ENCODE measurements at regions not wholly inside any gene's neighbourhood (a gene's known extent, or its start where the extent isn't known, plus 50 kb on each side); places are given as distances from the start of the nearest gene placed in this dataset.

DNA sequence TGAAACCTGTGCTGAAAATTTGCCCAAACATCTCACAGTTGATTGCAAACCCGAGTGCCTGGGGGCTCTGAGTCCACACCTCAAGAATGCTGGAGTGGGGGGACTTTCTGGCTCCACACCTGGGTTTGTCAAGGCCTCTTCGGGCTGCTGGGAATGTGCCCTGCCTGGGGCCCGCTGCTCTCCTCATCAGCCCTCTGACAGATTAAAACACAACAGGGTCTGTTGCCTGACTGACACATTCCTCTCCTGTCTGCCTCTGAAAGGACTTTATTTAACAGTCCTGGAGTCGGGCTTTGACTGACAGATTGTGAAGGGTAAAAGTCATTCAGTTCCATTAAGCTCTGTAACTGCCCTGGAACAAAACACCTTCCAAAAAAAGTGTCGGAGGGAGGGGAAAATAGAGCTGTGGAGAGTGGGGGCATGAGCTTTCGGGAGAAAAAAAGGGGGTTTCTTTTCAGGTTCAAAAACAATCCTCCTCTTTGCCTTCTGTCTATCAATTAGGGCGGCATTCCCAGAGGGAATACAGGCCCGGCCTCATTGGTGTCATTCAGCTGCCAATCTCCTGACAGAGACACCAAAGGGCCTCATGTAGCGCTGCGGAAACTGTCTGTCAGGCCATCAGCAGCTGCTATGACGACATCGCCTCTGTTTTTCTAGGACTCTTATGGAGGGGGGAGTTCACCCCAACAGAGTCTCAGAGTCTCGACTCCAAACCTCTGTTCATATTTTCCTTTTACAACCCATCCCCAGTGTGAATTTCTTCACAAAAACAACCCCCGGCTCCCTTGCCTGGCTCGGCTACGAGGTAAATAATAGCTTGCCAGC is 398.8 kb upstream of the NFE2L3 start:
- TF ChIP-seq POLR2A (IDR thresholded peaks at IDR 0.05; ENCODE audit: low read depth, low read length) (no peak), POLR2AphosphoS5 (IDR thresholded peaks at IDR 0.05; ENCODE audit: low read depth, low read length) (no peak)
